CD14-positive monocyte (primary cell): ENCODE measurements at regions not wholly inside any gene's neighbourhood (a gene's known extent, or its start where the extent isn't known, plus 50 kb on each side); places are given as distances from the start of the nearest gene placed in this dataset.

Experiments
- DNase-seq, 3 donors: peaks; one replicate each; pipeline ENCODE4 v3.0.0-alpha.2; 2011 to 2022
- H2AFZ ChIP-seq: 2 replicates; pipeline ENCODE4 v1.6.0; 2012; ENCODE audit warnings: mild to moderate bottlenecking, low read depth, low read length, inconsistent platforms; ENCODE audit not compliant: insufficient read depth, poor library complexity, severe bottlenecking
- H3K27ac ChIP-seq, 2 donors: 1 replicate in 1 of 2; 2 replicates in 1 of 2; pipeline ENCODE4 v1.5.1; 2012 to 2013; ENCODE audit warnings: low read length in 2 of 2, control low read depth in 1 of 2, inconsistent platforms in 1 of 2, low read depth in 1 of 2, mild to moderate bottlenecking in 1 of 2
- H3K27me3 ChIP-seq, 2 donors: one replicate each; pipeline versions ENCODE4 v1.6.0 to v1.6.1; 2011 to 2013; ENCODE audit warnings: low read length in 2 of 2; ENCODE audit not compliant: control insufficient read depth in 2 of 2, insufficient read depth in 2 of 2
- H3K36me3 ChIP-seq, 2 donors: replicated peaks in 1 of 2; 1 replicate in 1 of 2; 2 replicates in 1 of 2; pipeline versions ENCODE4 v1.5.1 to v1.6.1; 2012 to 2013; ENCODE audit warnings: low read length in 2 of 2, control low read depth in 1 of 2, inconsistent platforms in 1 of 2, mild to moderate bottlenecking in 1 of 2; ENCODE audit not compliant: insufficient read depth in 2 of 2, control insufficient read depth in 1 of 2
- H3K4me1 ChIP-seq, 2 donors: 1 replicate in 1 of 2; 2 replicates in 1 of 2; pipeline versions ENCODE4 v1.5.1 to v1.6.1; 2012 to 2013; ENCODE audit warnings: low read length in 2 of 2, control low read depth in 1 of 2, inconsistent platforms in 1 of 2, mild to moderate bottlenecking in 1 of 2, moderate library complexity in 1 of 2; ENCODE audit not compliant: insufficient read depth in 2 of 2, control insufficient read depth in 1 of 2
- H3K4me2 ChIP-seq: replicated peaks from 2 replicates; pipeline ENCODE3; 2012; ENCODE audit warnings: low read length, moderate library complexity, mild to moderate bottlenecking; ENCODE audit not compliant: poor library complexity, severe bottlenecking; ENCODE audit errors: extremely low read depth
- H3K4me3 ChIP-seq, 3 experiments: fragments of 200-600 bp in 1 of 3; sonication (generic) in 1 of 3; replicated peaks in 1 of 3; 1 replicate in 2 of 3; 2 replicates in 1 of 3; pipeline ENCODE4 v1.5.1; 2011 to 2013; ENCODE audit warnings: low read length in 3 of 3, mild to moderate bottlenecking in 3 of 3, control low read depth in 2 of 3, low read depth in 2 of 3, inconsistent platforms in 1 of 3, moderate library complexity in 1 of 3
- H3K79me2 ChIP-seq: 2 replicates; pipeline ENCODE4 v1.6.0; 2012; ENCODE audit warnings: mild to moderate bottlenecking, control low read depth, inconsistent platforms, low read length, moderate library complexity; ENCODE audit not compliant: insufficient read depth
- H3K9ac ChIP-seq: 2 replicates; pipeline ENCODE4 v1.6.0; 2017; ENCODE audit warnings: low read length, mild to moderate bottlenecking; ENCODE audit not compliant: insufficient read depth, poor library complexity, severe bottlenecking
- H3K9me3 ChIP-seq, 2 donors: replicated peaks in 1 of 2; 1 replicate in 1 of 2; 2 replicates in 1 of 2; pipeline versions ENCODE4 v1.5.1 to v1.6.1; 2012 to 2013; ENCODE audit warnings: low read length in 2 of 2, control low read depth in 1 of 2; ENCODE audit not compliant: control insufficient read depth in 1 of 2, insufficient read depth in 1 of 2
- H4K20me1 ChIP-seq: 2 replicates; pipeline ENCODE4 v1.6.0; 2012; ENCODE audit warnings: mild to moderate bottlenecking, low read length, control low read depth, moderate library complexity; ENCODE audit not compliant: insufficient read depth
- H3K27ac Mint-ChIP-seq, 7 donors: one replicate each; pipeline ENCODE4 v1.8.0; 2020; ENCODE audit warnings: mild to moderate bottlenecking in 7 of 7, mixed read lengths in 7 of 7, moderate library complexity in 6 of 7, inconsistent platforms in 2 of 7
- H3K27me3 Mint-ChIP-seq, 3 donors: one replicate each; pipeline ENCODE4 v1.8.0; 2021 to 2022; ENCODE audit warnings: low read depth in 3 of 3, mild to moderate bottlenecking in 3 of 3, mixed read lengths in 3 of 3, moderate library complexity in 3 of 3, inconsistent platforms in 1 of 3
- H3K36me3 Mint-ChIP-seq, 2 donors: one replicate each; pipeline ENCODE4 v1.8.0; 2020; ENCODE audit warnings: mixed read lengths in 2 of 2, inconsistent platforms in 1 of 2, mild to moderate bottlenecking in 1 of 2
- H3K4me1 Mint-ChIP-seq: one replicate; pipeline ENCODE4 v1.8.0; 2020; ENCODE audit warnings: mild to moderate bottlenecking, mixed read lengths
- H3K4me3 Mint-ChIP-seq, 2 donors: one replicate each; pipeline ENCODE4 v1.8.0; 2020; ENCODE audit warnings: mild to moderate bottlenecking in 2 of 2, mixed read lengths in 2 of 2, moderate library complexity in 1 of 2
- H3K9me3 Mint-ChIP-seq, 7 donors: one replicate each; pipeline ENCODE4 v1.8.0; 2020 to 2022; ENCODE audit warnings: mixed read lengths in 7 of 7, mild to moderate bottlenecking in 6 of 7, moderate library complexity in 6 of 7, inconsistent platforms in 2 of 7
- CTCF ChIP-seq: fragments of 200-600 bp; IDR thresholded peaks from one replicate; pipeline ENCODE4 v1.8.0; 2022; ENCODE audit warnings: antibody characterized with exemption, mild to moderate bottlenecking
- whole genome bisulfite sequencing: methylation state at CpG from one replicate; pipeline ENCODE4 v1.1.5; 2013; ENCODE audit warnings: missing lambda C conversion rate; ENCODE audit not compliant: insufficient coverage; 5-methylcytosine and 5-hydroxymethylcytosine counted together
- intact Hi-C, 2 donors: fragments of 100-400 bp; cut with micrococcal nuclease; formaldehyde crosslinking; loops; one replicate each; pipeline versions ENCODE4 v1.15.0 to v1.15.1; 2023

DNA sequence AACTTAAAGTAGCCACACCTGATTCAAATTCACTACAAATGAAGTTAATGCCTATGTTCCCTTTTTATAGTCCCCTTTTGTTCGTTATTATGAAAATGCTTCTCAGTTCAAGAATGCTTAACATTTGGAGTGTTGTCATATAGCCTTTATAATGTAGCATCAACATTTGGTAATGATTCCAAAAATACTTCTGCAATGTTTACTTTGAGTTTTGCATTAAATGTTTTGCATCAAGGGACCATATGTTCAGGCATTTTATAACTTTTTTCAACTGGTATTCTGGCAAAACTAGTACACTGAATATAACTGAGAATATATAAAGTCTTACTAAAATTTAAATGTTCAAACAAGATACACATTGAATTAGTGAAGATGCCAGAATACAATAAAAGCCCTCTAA lies 209.6 kb upstream of the SLC16A7 start:
- H3K4me1 Mint-ChIP-seq = peaks cover 29% of the 10 kb centered on the region
- Histone ChIP-seq H3K9me3 (peaks cover 0 to 11% of the 10 kb centered on the region in 2 donors), H3K4me2 (no peak overlapping the region), H3K79me2 (no peaks in the 10 kb centered on the region), H2AFZ (no peak overlapping the region), H3K27me3 (no peaks in the 10 kb centered on the region), H3K27ac (no peak overlapping the region), H3K36me3 (no peaks in the 10 kb centered on the region), H3K4me1 (peaks cover 23 to 24% of the 10 kb centered on the region in 2 donors), H3K4me3 (no peak overlapping the region), H4K20me1 (no peaks in the 10 kb centered on the region), H3K9ac (no peak overlapping the region)
- H3K9me3 Mint-ChIP-seq = peaks cover 0 to 9% (median 7%) of the 10 kb centered on the region in 7 donors
- no peak overlapping the region for H3K4me3 Mint-ChIP-seq
- intact Hi-C loops = no loop called here
- H3K27me3 Mint-ChIP-seq = peaks cover 0 to 1% (median 0%) of the 10 kb centered on the region in 3 donors
- no CpG with 5 or more reads among the region's 1 CpG for WGBS
- no peak for TF ChIP-seq CTCF
- H3K36me3 Mint-ChIP-seq = no peaks in the 10 kb centered on the region
- no peak for DNase-seq
- H3K27ac Mint-ChIP-seq = no peak overlapping the region

DNA sequence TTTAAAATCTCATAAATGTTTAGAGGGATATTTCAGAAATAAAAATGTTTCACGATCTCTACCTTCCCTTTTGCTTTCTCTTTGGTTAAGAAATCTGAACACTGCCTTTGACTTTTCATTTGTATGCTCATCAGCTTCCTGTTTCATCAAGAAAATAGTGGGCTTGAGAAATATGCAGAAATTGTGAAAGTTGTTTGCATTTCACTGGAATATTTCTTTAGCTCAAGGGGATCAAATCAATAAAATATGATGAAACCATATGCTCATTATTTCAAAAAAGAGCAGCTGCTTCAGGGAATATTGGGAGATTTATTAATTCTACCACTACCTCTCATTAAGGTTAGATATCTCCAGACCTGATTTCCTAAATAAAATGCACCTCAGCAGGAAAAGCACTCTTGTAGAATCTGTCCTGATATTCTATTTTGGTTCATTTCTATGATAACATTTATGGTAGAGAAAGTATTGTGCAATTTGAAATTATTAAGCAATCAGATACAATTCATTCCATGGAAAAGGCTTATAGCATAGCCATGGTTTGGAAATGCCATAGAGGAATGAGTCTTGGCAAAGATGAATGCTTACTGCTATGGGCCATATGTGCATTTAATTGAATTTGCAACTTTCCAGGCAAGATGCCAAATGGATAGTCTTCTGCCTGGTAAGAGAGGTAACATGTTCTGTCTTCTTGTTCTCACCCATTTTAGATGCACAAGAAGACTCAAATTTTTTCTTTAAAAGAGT lies 212.6 kb upstream of the SLC16A7 start:
- peaks cover 26% of the 10 kb centered on the region for H3K4me1 Mint-ChIP-seq
- Histone ChIP-seq H3K79me2 (no peaks in the 10 kb centered on the region), H2AFZ (peak overlapping the region; percentile 77), H3K4me2 (peak overlapping the region; percentile 64), H3K4me3 (peak overlapping the region; percentile 38 to 92 (median 74)), H3K36me3 (no peaks in the 10 kb centered on the region), H4K20me1 (no peaks in the 10 kb centered on the region), H3K9me3 (no peaks in the 10 kb centered on the region), H3K4me1 (peaks cover 21 to 24% of the 10 kb centered on the region in 2 donors), H3K27ac (peak overlapping the region in 1 of 2 donors; percentile 94), H3K27me3 (no peaks in the 10 kb centered on the region), H3K9ac (peak overlapping the region; percentile 62)
- peak in 2 of 3 donors; percentile 6 to 46 for DNase-seq
- WGBS = no CpG with 5 or more reads among the region's 1 CpG
- no peaks in the 10 kb centered on the region for H3K36me3 Mint-ChIP-seq
- peaks cover 0 to 6% (median 0%) of the 10 kb centered on the region in 7 donors for H3K9me3 Mint-ChIP-seq
- peak overlapping the region; percentile 49 to 81 for H3K4me3 Mint-ChIP-seq
- TF ChIP-seq CTCF = no peak
- intact Hi-C loops = no loop called here
- peak overlapping the region; percentile 84 to 94 (median 89) for H3K27ac Mint-ChIP-seq
- no peaks in the 10 kb centered on the region for H3K27me3 Mint-ChIP-seq
